H1 (cell line): ENCODE measurements at regions not wholly inside any gene's neighbourhood (a gene's known extent, or its start where the extent isn't known, plus 50 kb on each side); places are given as distances from the start of the nearest gene placed in this dataset.

Experiments
- CTCF ChIA-PET: fragments of 300-600 bp; sonication (Branson Sonifier 250); formaldehyde crosslinking; loops from one replicate; lab custom pipeline; 2021; ENCODE audit not compliant: partially characterized antibody; lab: Charles Lee
- POLR2A ChIA-PET: fragments of 300-600 bp; sonication (Branson Sonifier 250); formaldehyde crosslinking; loops from one replicate; lab custom pipeline; 2021; ENCODE audit warnings: inconsistent platforms; ENCODE audit not compliant: partially characterized antibody; lab: Charles Lee
- DNase-seq, 2 experiments: peaks; one replicate each; pipeline versions ENCODE4 v3.0.0 to v3.0.0-alpha.2; 2010 to 2022; ENCODE audit warnings: low spot score in 2 of 2, low read depth in 1 of 2, mixed read lengths in 1 of 2
- FAIRE-seq: peaks from 2 replicates; lab custom pipeline; 2011; peaks lifted over from hg19 to GRCh38; lab: Jason Lieb, UNC
- H2AFZ ChIP-seq: 2 replicates; pipeline ENCODE4 v1.8.1; 2012; ENCODE audit warnings: low read length, inconsistent platforms
- H2AK5ac ChIP-seq: 2 replicates; pipeline ENCODE4 v1.6.1; 2013; ENCODE audit warnings: low read depth, low read length
- H2BK120ac ChIP-seq: replicated peaks from 2 replicates; pipeline ENCODE3; 2013; ENCODE audit warnings: low read depth, low read length, inconsistent platforms
- H2BK12ac ChIP-seq: 2 replicates; pipeline ENCODE4 v1.6.1; 2013; ENCODE audit warnings: low read depth, low read length
- H2BK15ac ChIP-seq: 2 replicates; pipeline ENCODE4 v1.6.1; 2013; ENCODE audit warnings: low read length
- H2BK20ac ChIP-seq: 2 replicates; pipeline ENCODE4 v1.6.1; 2013; ENCODE audit warnings: low read length
- H2BK5ac ChIP-seq: 2 replicates; pipeline ENCODE4 v1.6.1; 2013; ENCODE audit warnings: low read depth, low read length
- H3K14ac ChIP-seq: 2 replicates; pipeline ENCODE4 v1.6.1; 2013; ENCODE audit warnings: inconsistent platforms; ENCODE audit not compliant: insufficient read length
- H3K18ac ChIP-seq: 2 replicates; pipeline ENCODE4 v1.6.1; 2013; ENCODE audit warnings: low read length; ENCODE audit errors: extremely low read depth
- H3K23ac ChIP-seq: 2 replicates; pipeline ENCODE4 v1.6.1; 2013; ENCODE audit warnings: inconsistent platforms; ENCODE audit not compliant: insufficient read length
- H3K23me2 ChIP-seq: 2 replicates; pipeline ENCODE4 v1.6.1; 2013; ENCODE audit warnings: low read depth, low read length
- H3K27ac ChIP-seq: 2 replicates; pipeline ENCODE4 v1.6.1; 2011; ENCODE audit warnings: low read depth, low read length, inconsistent platforms
- H3K27me3 ChIP-seq, 4 experiments: replicated peaks in 1 of 4; 1 replicate in 1 of 4; 2 replicates in 3 of 4; pipeline versions ENCODE4 v1.6.1 to v1.8.1; 2011 to 2013; ENCODE audit warnings: low read length in 3 of 4, mild to moderate bottlenecking in 3 of 4, inconsistent platforms in 2 of 4, mixed read lengths in 2 of 4, moderate library complexity in 1 of 4; ENCODE audit not compliant: control insufficient read depth in 3 of 4, insufficient read depth in 3 of 4; ENCODE audit errors: extremely low read depth in 1 of 4
- H3K36me3 ChIP-seq, 4 experiments: 2 replicates each; pipeline versions ENCODE4 v1.6.1 to v1.8.1; 2011 to 2013; ENCODE audit warnings: mild to moderate bottlenecking in 4 of 4, low read length in 3 of 4, moderate library complexity in 2 of 4, control low read depth in 1 of 4, inconsistent platforms in 1 of 4; ENCODE audit not compliant: insufficient read depth in 4 of 4, control insufficient read depth in 2 of 4
- H3K4ac ChIP-seq: replicated peaks from 2 replicates; pipeline ENCODE3; 2013; ENCODE audit warnings: low read length, low read depth, mixed read lengths, inconsistent platforms; ENCODE audit not compliant: insufficient read length
- H3K4me1 ChIP-seq, 4 experiments: replicated peaks in 1 of 4; 1 replicate in 1 of 4; 2 replicates in 3 of 4; pipeline versions ENCODE4 v1.6.1 to v1.8.1; 2011 to 2013; ENCODE audit warnings: low read length in 3 of 4, inconsistent platforms in 2 of 4, mixed read lengths in 1 of 4; ENCODE audit not compliant: insufficient read depth in 4 of 4, control insufficient read depth in 3 of 4
- H3K4me2 ChIP-seq, 2 experiments: 2 replicates each; pipeline versions ENCODE4 v1.6.1 to v1.8.1; 2011 to 2013; ENCODE audit warnings: low read depth in 2 of 2, low read length in 2 of 2, control low read depth in 1 of 2, inconsistent platforms in 1 of 2, mild to moderate bottlenecking in 1 of 2; ENCODE audit not compliant: insufficient read depth in 1 of 2
- H3K4me3 ChIP-seq, 4 experiments: fragments of 200-600, 300-600 bp in 1 of 4; sonication (generic), shearing (Covaris generic), sonication (Bioruptor Twin) in 1 of 4; 2 replicates each; pipeline versions ENCODE4 v1.5.1 to v1.8.1; 2011 to 2016; ENCODE audit warnings: low read length in 4 of 4, low read depth in 3 of 4, control low read depth in 2 of 4, inconsistent platforms in 2 of 4, mild to moderate bottlenecking in 2 of 4, mixed read lengths in 1 of 4, moderate library complexity in 1 of 4; ENCODE audit not compliant: insufficient read depth in 2 of 4; ENCODE audit errors: extremely low read depth in 1 of 4
- H3K56ac ChIP-seq: replicated peaks from 2 replicates; pipeline ENCODE3; 2013; ENCODE audit warnings: low read depth, mild to moderate bottlenecking, mixed read lengths, low read length, inconsistent platforms; ENCODE audit not compliant: insufficient read length
- H3K79me1 ChIP-seq: 2 replicates; pipeline ENCODE4 v1.6.1; 2013; ENCODE audit warnings: low read depth, low read length, control low read depth
- H3K79me2 ChIP-seq, 2 experiments: 2 replicates each; pipeline versions ENCODE4 v1.6.1 to v1.8.1; 2012 to 2013; ENCODE audit warnings: low read length in 2 of 2, mild to moderate bottlenecking in 2 of 2, inconsistent platforms in 1 of 2; ENCODE audit not compliant: insufficient read depth in 2 of 2, control insufficient read depth in 1 of 2
- H3K9ac ChIP-seq, 4 experiments: replicated peaks in 1 of 4; 1 replicate in 1 of 4; 2 replicates in 3 of 4; pipeline versions ENCODE4 v1.6.1 to v1.8.1; 2011 to 2013; ENCODE audit warnings: low read depth in 3 of 4, low read length in 3 of 4, control low read depth in 2 of 4, mild to moderate bottlenecking in 2 of 4, moderate library complexity in 2 of 4, inconsistent platforms in 1 of 4; ENCODE audit errors: extremely low read depth in 1 of 4
- H3K9me3 ChIP-seq, 2 experiments: 2 replicates each; pipeline versions ENCODE4 v1.6.1 to v1.8.1; 2012 to 2013; ENCODE audit warnings: mild to moderate bottlenecking in 2 of 2, moderate library complexity in 2 of 2, control low read depth in 1 of 2, inconsistent platforms in 1 of 2, low read depth in 1 of 2, low read length in 1 of 2, mixed read lengths in 1 of 2; ENCODE audit not compliant: insufficient read depth in 2 of 2
- H4K20me1 ChIP-seq, 2 experiments: replicated peaks in 1 of 2; 2 replicates each; pipeline versions ENCODE3 to v1.8.1; 2011 to 2013; ENCODE audit warnings: inconsistent platforms in 2 of 2, low read length in 2 of 2, mild to moderate bottlenecking in 1 of 2; ENCODE audit not compliant: insufficient read depth in 2 of 2, control insufficient read depth in 1 of 2
- H4K5ac ChIP-seq: 2 replicates; pipeline ENCODE4 v1.6.1; 2013; ENCODE audit warnings: low read length, low read depth, mixed read lengths, inconsistent platforms; ENCODE audit not compliant: insufficient read length
- H4K8ac ChIP-seq: 2 replicates; pipeline ENCODE4 v1.8.0; 2013; ENCODE audit warnings: mild to moderate bottlenecking, moderate library complexity, low read length, inconsistent platforms; ENCODE audit not compliant: insufficient read depth; ENCODE audit errors: extremely low read depth
- H4K91ac ChIP-seq: replicated peaks from 2 replicates; pipeline ENCODE3; 2013; ENCODE audit warnings: low read length, mixed read lengths, inconsistent platforms; ENCODE audit not compliant: insufficient read length
- ASH2L ChIP-seq: fragments of 200-600, 300-600 bp; sonication (generic); IDR thresholded peaks from one replicate; pipeline ENCODE4 v1.7.1; 2017; ENCODE audit warnings: low read length
- GABPA ChIP-seq: IDR thresholded peaks from 2 replicates; pipeline ENCODE4 v1.6.1; 2011; ENCODE audit warnings: mild to moderate bottlenecking, low read length, moderate library complexity, borderline replicate concordance; ENCODE audit not compliant: insufficient read depth
- KDM4A ChIP-seq: IDR thresholded peaks from one replicate; pipeline ENCODE4 v1.7.1; 2012; ENCODE audit warnings: low read depth, mild to moderate bottlenecking, moderate library complexity, low read length, inconsistent platforms; ENCODE audit not compliant: severe bottlenecking
- NRF1 ChIP-seq: IDR thresholded peaks from 2 replicates; pipeline ENCODE4 v1.6.1; 2011; ENCODE audit warnings: mild to moderate bottlenecking, low read depth, low read length, improper control_type of control experiment
- USF2 ChIP-seq: IDR thresholded peaks from 2 replicates; pipeline ENCODE4 v1.6.1; 2011; ENCODE audit warnings: low read length, improper control_type of control experiment
- WGBS, 2 experiments: shearing (Covaris generic) in 1 of 2; methylation state at CpG; one replicate each; pipeline versions ENCODE4 v1.1.6 to v1.1.7; 2013 to 2015; ENCODE audit warnings: low lambda C conversion rate in 2 of 2, mixed read lengths in 2 of 2, inconsistent platforms in 1 of 2, low coverage in 1 of 2, missing lambda C conversion rate in 1 of 2; ENCODE audit not compliant: insufficient replicate concordance in 2 of 2, insufficient coverage in 1 of 2, insufficient read length in 1 of 2; ENCODE audit errors: extremely low coverage in 1 of 2, missing lambda C conversion rate in 1 of 2; 5-methylcytosine and 5-hydroxymethylcytosine counted together
- TF ChIP-seq, protein P1 (sequence below): IDR thresholded peaks from 2 replicates; pipeline ENCODE4 v1.6.1; 2011; ENCODE audit warnings: low read depth, mild to moderate bottlenecking, low read length; ENCODE audit not compliant: insufficient read depth

DNA sequence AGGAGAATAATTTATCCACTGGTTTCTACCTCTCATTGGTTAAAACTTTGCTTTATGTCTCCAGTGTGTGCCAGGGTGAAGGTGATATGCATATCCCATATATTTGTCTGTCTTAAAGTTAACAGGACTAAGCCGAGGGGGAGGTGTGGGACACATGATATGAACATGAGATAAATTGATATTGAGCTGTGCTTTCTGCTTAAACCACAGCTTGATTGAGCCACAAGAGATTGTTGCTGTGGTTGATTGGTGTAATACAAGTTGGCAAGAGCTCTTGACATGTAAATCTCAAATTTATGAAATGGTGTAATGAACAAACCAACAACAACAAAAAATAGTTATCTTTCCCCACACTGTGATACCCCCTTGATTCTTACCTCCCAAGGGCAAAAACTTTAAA is 1295.5 kb upstream of the NCAM2 start:
- Histone ChIP-seq H3K36me3 (0 out of 8 replicates have a peak, but pooled peaks cover 0 to 2% (median 0%) of the 10 kb centered on the region in 4 experiments), H2BK5ac (no peak overlapping the region), H3K4me1 (peaks cover 0 to 4% (median 0%) of the 10 kb centered on the region in 4 experiments; a peak in 1 of 7 replicates)

More for the DNA sequence above, 1295.5 kb upstream of the NCAM2 start:
- Histone ChIP-seq H3K18ac (no peak overlapping the region), H3K9ac (no peak overlapping the region), H3K14ac (no peak overlapping the region), H4K20me1 (no peaks in the 10 kb centered on the region), H3K9me3 (0 out of 4 replicates have a peak, but pooled peaks cover 0 to 7% of the 10 kb centered on the region in 2 experiments), H2BK120ac (no peak overlapping the region), H2BK15ac (no peak overlapping the region), H3K4me3 (no peak overlapping the region), H4K8ac (no peak overlapping the region), H3K4me2 (no peak overlapping the region), H3K79me2 (no peaks in the 10 kb centered on the region), H3K27me3 (no peaks in the 10 kb centered on the region), H3K4ac (no peak overlapping the region), H3K79me1 (no peaks in the 10 kb centered on the region), H2BK20ac (no peak overlapping the region), H2AFZ (no peak overlapping the region), H3K23me2 (no peaks in the 10 kb centered on the region), H3K23ac (no peak overlapping the region), H2AK5ac (no peak overlapping the region), H2BK12ac (no peak overlapping the region), H4K91ac (no peak overlapping the region), H3K27ac (no peak overlapping the region), H3K56ac (no peak overlapping the region), H4K5ac (no peak overlapping the region)
- DNase-seq: no peak
- ChIA-PET POLR2A (no interaction called here), CTCF (interaction anchor here (1.2 kb wide), 1 partner anchor 195 kb away, joined by 3 read pairs; no protein-coding TSS in a partner anchor)
- no peak for FAIRE-seq
- 67% methylated on average over 1 of the region's 1 CpG; no CpG with 5 or more reads in 1 of the 2 experiments for WGBS, 2 experiments
- TF ChIP-seq USF2: no peak
- TF ChIP-seq ASH2L: no peak
- TF ChIP-seq, protein P1, sequence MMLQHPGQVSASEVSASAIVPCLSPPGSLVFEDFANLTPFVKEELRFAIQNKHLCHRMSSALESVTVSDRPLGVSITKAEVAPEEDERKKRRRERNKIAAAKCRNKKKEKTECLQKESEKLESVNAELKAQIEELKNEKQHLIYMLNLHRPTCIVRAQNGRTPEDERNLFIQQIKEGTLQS: no peak
- TF ChIP-seq KDM4A: no peak
- no peak for TF ChIP-seq GABPA
- no peak for TF ChIP-seq NRF1
